ENCODE measurements at regions not wholly inside any gene's neighbourhood (a gene's known extent, or its start where the extent isn't known, plus 50 kb on each side); places are given as distances from the start of the nearest gene placed in this dataset.

- peaks cover 5% of the 10 kb centered on the region; the same call in 1 of the 2 replicates for H3K27me3 ChIP-seq (ENCODE audit: insufficient read depth, low read depth)
- H3F3A ChIP-seq (ENCODE audit: insufficient read depth, low read depth) = no peaks in the 10 kb centered on the region
- no peaks in the 10 kb centered on the region for H3K79me2 ChIP-seq (ENCODE audit: low read depth)
- DNase-seq = no peak
- H4K20me1 ChIP-seq (ENCODE audit: insufficient read depth) = no peaks in the 10 kb centered on the region
- CTCF ChIA-PET = no interaction called here
- POLR2A ChIA-PET (ENCODE audit: unreplicated experiment) = no interaction called here
- no peaks in the 10 kb centered on the region for H3K9me2 ChIP-seq (ENCODE audit: insufficient read depth)
- no peak overlapping the region for H3K27ac ChIP-seq
- H3K9me3 ChIP-seq (ENCODE audit: insufficient read depth, low read depth) = no peaks in the 10 kb centered on the region
- no peak for TF ChIP-seq EZH2 (IDR thresholded peaks at IDR 0.05; ENCODE audit: low read depth)
- TF ChIP-seq, protein P1, sequence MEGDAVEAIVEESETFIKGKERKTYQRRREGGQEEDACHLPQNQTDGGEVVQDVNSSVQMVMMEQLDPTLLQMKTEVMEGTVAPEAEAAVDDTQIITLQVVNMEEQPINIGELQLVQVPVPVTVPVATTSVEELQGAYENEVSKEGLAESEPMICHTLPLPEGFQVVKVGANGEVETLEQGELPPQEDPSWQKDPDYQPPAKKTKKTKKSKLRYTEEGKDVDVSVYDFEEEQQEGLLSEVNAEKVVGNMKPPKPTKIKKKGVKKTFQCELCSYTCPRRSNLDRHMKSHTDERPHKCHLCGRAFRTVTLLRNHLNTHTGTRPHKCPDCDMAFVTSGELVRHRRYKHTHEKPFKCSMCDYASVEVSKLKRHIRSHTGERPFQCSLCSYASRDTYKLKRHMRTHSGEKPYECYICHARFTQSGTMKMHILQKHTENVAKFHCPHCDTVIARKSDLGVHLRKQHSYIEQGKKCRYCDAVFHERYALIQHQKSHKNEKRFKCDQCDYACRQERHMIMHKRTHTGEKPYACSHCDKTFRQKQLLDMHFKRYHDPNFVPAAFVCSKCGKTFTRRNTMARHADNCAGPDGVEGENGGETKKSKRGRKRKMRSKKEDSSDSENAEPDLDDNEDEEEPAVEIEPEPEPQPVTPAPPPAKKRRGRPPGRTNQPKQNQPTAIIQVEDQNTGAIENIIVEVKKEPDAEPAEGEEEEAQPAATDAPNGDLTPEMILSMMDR (conservative IDR thresholded peaks at IDR 0.05) = no peak
- no peaks in the 10 kb centered on the region for H3K36me3 ChIP-seq (ENCODE audit: low read depth)
- intact Hi-C loops (cut with micrococcal nuclease; ENCODE audit: unreplicated experiment) = no loop called here
- H3K4me3 ChIP-seq = no peak overlapping the region
- BruUV-seq (replicated peaks) = no TSS peak
- no peaks in the 10 kb centered on the region for H3K4me1 ChIP-seq (replicated peaks; ENCODE audit: insufficient read depth)
- no peak overlapping the region for H3K4me2 ChIP-seq
- no peak overlapping the region for H2AFZ ChIP-seq
Measured at GRCh38 chr4:42733380-42733779, 76.5 kb upstream of the ATP8A1 start.

DNA sequence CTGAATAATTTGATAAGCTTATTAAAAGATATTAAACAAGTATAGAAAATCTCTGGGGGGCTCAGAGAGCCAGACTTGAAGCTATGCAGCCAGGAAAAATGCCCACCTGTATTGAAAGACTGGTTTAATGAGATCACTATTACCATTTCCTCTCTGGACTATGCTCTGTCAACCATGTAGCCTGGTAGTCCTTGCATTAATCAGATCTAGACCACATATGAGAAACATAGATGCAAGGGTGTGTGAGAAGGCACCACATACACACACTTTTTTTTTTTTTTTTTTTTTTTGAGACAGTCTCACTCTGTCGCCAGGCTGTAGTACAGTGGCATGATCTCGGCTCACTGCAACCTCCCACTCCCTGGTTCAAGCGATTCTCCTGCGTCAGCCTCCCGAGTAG, 75.9 kb upstream of the ATP8A1 start:
- Histone ChIP-seq H3K27ac (no peak overlapping the region), H3K4me3 (no peak overlapping the region), H3F3A (ENCODE audit: insufficient read depth, low read depth) (no peaks in the 10 kb centered on the region), H3K27me3 (ENCODE audit: insufficient read depth, low read depth) (peaks cover 5% of the 10 kb centered on the region; the same call in 1 of the 2 replicates), H3K4me2 (no peak overlapping the region), H3K9me3 (ENCODE audit: insufficient read depth, low read depth) (no peaks in the 10 kb centered on the region), H4K20me1 (ENCODE audit: insufficient read depth) (no peaks in the 10 kb centered on the region), H3K9me2 (ENCODE audit: insufficient read depth) (no peaks in the 10 kb centered on the region), H3K36me3 (ENCODE audit: low read depth) (no peaks in the 10 kb centered on the region), H2AFZ (no peak overlapping the region), H3K4me1 (replicated peaks; ENCODE audit: insufficient read depth) (no peaks in the 10 kb centered on the region), H3K79me2 (ENCODE audit: low read depth) (no peaks in the 10 kb centered on the region)
- intact Hi-C loops (cut with micrococcal nuclease; ENCODE audit: unreplicated experiment) = no loop called here
- no peak for DNase-seq
- BruUV-seq (replicated peaks) = no TSS peak
- POLR2A ChIA-PET (ENCODE audit: unreplicated experiment) = no interaction called here
- CTCF ChIA-PET = no interaction called here
- TF ChIP-seq, protein P1 (conservative IDR thresholded peaks at IDR 0.05) = no peak
- TF ChIP-seq EZH2 (IDR thresholded peaks at IDR 0.05; ENCODE audit: low read depth) = no peak

DNA sequence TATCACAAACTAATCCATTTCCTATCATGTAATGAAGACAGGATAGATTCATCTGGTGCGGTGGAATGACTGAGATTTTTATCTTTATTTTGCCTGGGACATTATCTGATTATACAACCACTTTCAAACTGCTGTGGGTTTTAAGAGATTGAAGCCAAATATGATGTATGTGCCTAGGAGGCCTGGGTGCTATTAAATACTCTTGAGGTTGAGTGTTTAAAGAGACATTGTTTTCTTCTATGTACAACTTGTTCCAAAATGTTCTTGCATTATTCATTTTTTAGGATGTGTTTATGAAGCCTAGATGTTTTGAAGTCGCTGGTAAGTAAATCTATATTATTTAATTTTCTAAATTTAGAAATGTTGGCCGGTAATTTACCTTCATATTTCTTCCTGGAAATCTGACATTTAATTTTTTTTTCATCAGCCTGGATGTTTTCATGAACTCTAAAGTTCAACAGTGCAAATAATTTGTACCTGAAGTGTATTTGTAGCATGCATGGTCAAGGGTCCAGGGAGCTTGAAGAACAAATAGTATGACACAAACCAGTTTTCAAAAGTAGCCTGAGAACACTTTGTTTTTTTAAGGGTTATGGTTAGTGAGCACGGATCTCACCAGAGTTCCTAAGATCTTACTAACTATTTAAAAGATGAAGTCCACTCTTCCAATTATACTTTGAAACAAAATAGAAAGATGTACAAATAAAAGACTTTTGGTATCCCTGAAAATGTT, 72.8 kb upstream of the ATP8A1 start:
- no peak overlapping the region for H3K27ac ChIP-seq
- H3K27me3 ChIP-seq (ENCODE audit: insufficient read depth, low read depth) = peaks cover 5% of the 10 kb centered on the region; the same call in 1 of the 2 replicates
- POLR2A ChIA-PET (ENCODE audit: unreplicated experiment) = no interaction called here
- H4K20me1 ChIP-seq (ENCODE audit: insufficient read depth) = no peaks in the 10 kb centered on the region; the same call in 1 of the 2 replicates
- no TSS peak for BruUV-seq (replicated peaks)
- no peak overlapping the region for H2AFZ ChIP-seq
- H3K9me2 ChIP-seq (ENCODE audit: insufficient read depth) = no peaks in the 10 kb centered on the region
- no peaks in the 10 kb centered on the region for H3K79me2 ChIP-seq (ENCODE audit: low read depth)
- H3F3A ChIP-seq (ENCODE audit: insufficient read depth, low read depth) = no peaks in the 10 kb centered on the region
- DNase-seq = no peak
- CTCF ChIA-PET = no interaction called here
- H3K4me1 ChIP-seq (replicated peaks; ENCODE audit: insufficient read depth) = no peaks in the 10 kb centered on the region
- H3K9me3 ChIP-seq (ENCODE audit: insufficient read depth, low read depth) = no peaks in the 10 kb centered on the region
- intact Hi-C loops (cut with micrococcal nuclease; ENCODE audit: unreplicated experiment) = no loop called here
- H3K4me2 ChIP-seq = no peak overlapping the region
- H3K36me3 ChIP-seq (ENCODE audit: low read depth) = no peaks in the 10 kb centered on the region
- TF ChIP-seq, protein P1 (conservative IDR thresholded peaks at IDR 0.05) = no peak
- no peak for TF ChIP-seq EZH2 (IDR thresholded peaks at IDR 0.05; ENCODE audit: low read depth)
- no peak overlapping the region for H3K4me3 ChIP-seq
